Lower leg skin (tissue), 3 donors: ENCODE measurements at regions not wholly inside any gene's neighbourhood (a gene's known extent, or its start where the extent isn't known, plus 50 kb on each side); places are given as distances from the start of the nearest gene placed in this dataset.

Source experiments
- CTCF ChIP-seq, 3 donors: fragments of 450-650 bp; IDR thresholded peaks; one replicate each; pipeline ENCODE4 v1.5.1; 2016; ENCODE audit warnings: antibody characterized with exemption in 3 of 3, mild to moderate bottlenecking in 3 of 3, moderate library complexity in 2 of 3
- POLR2A ChIP-seq, 2 donors: fragments of 450-650 bp; IDR thresholded peaks; one replicate each; pipeline ENCODE4 v1.6.1; 2016 to 2017; ENCODE audit warnings: antibody characterized with exemption in 2 of 2, mild to moderate bottlenecking in 1 of 2, moderate library complexity in 1 of 2

GRCh38 chr3:135688003-135688402, 277.5 kb upstream of the PPP2R3A start:
- TF ChIP-seq CTCF (IDR thresholded peaks at IDR 0.05), result no peak
- no peak for TF ChIP-seq POLR2A (IDR thresholded peaks at IDR 0.05)
